Activated CD8-positive, alpha-beta memory T cell treated with anti-CD3 and anti-CD28 coated beads for 48 hours (primary cell): ENCODE measurements at regions not wholly inside any gene's neighbourhood (a gene's known extent, or its start where the extent isn't known, plus 50 kb on each side); places are given as distances from the start of the nearest gene placed in this dataset.
"Not testable (repeated sequence)": the region's sequence is repeated elsewhere in the genome, so short reads cannot be mapped to it uniquely, and the experiment has no call there.

Source experiments
- DNase-seq, 3 experiments: peaks; one replicate each; pipeline ENCODE4 v3.0.0-alpha.2; 2020; ENCODE audit warnings: low read depth in 2 of 3, low spot score in 2 of 3

- not testable (repeated sequence) for DNase-seq
Measured at GRCh38 chr1:222470252-222470805, 77.6 kb downstream of the HHIPL2 start.

GRCh38 chr1:222466150-222466865, 81.6 kb downstream of the HHIPL2 start:
- DNase-seq, result no peak

GRCh38 chr1:222465211-222466041, 82.5 kb downstream of the HHIPL2 start:
- peak; percentile 63 to 70 (median 68) for DNase-seq

GRCh38 chr1:222464841-222465210, 83.1 kb downstream of the HHIPL2 start:
- DNase-seq, result peak; percentile 14 to 78 (median 60)

GRCh38 chr1:222463059-222463730, 84.7 kb downstream of the HHIPL2 start:
- no peak for DNase-seq

- DNase-seq, result no peak
Measured at GRCh38 chr1:222462601-222463000, 85.3 kb downstream of the HHIPL2 start.

- DNase-seq, result no peak
Measured at GRCh38 chr1:222461941-222462340, 86.0 kb downstream of the HHIPL2 start.

GRCh38 chr1:222459652-222460051, 88.3 kb downstream of the HHIPL2 start:
- DNase-seq, result no peak

- no peak for DNase-seq
Measured at GRCh38 chr1:222457513-222457912, 90.4 kb downstream of the HHIPL2 start.

GRCh38 chr1:222457084-222457483, 90.8 kb downstream of the HHIPL2 start:
- no peak for DNase-seq

- peak; percentile 38 to 56 (median 46) for DNase-seq
Measured at GRCh38 chr1:222455188-222455879, 92.6 kb downstream of the HHIPL2 start.

GRCh38 chr1:222454782-222455181, 93.1 kb downstream of the HHIPL2 start:
- DNase-seq, result no peak

GRCh38 chr1:222454186-222454585, 93.7 kb downstream of the HHIPL2 start:
- no peak for DNase-seq

GRCh38 chr1:222452031-222452430, 95.9 kb downstream of the HHIPL2 start:
- no peak for DNase-seq

GRCh38 chr1:222443566-222443965, 104.3 kb downstream of the HHIPL2 start:
- no peak for DNase-seq

GRCh38 chr1:222441066-222441465, 106.8 kb downstream of the HHIPL2 start:
- DNase-seq, result no peak

- no peak for DNase-seq
Measured at GRCh38 chr1:222424826-222425225, 123.1 kb downstream of the HHIPL2 start.

- no peak for DNase-seq
Measured at GRCh38 chr1:222421380-222421779, 126.5 kb downstream of the HHIPL2 start.

- DNase-seq, result no peak
Measured at GRCh38 chr1:222420633-222421032, 127.3 kb downstream of the HHIPL2 start.

- DNase-seq, result no peak
Measured at GRCh38 chr1:222418654-222419053, 129.2 kb downstream of the HHIPL2 start.

- DNase-seq, result no peak
Measured at GRCh38 chr1:222417264-222417663, 130.6 kb downstream of the HHIPL2 start.
